H4 (cell line): ENCODE measurements at regions not wholly inside any gene's neighbourhood (a gene's known extent, or its start where the extent isn't known, plus 50 kb on each side); places are given as distances from the start of the nearest gene placed in this dataset.

Experiments
- DNase-seq: peaks from one replicate; pipeline ENCODE4 v3.0.0-alpha.2; 2015; ENCODE audit warnings: low spot score

- DNase-seq: no peak
Observed at GRCh38 chr11:45347348-45348082, 61.4 kb upstream of the SYT13 start.

- DNase-seq: no peak
Observed at GRCh38 chr11:45345491-45345890, 59.4 kb upstream of the SYT13 start.

- DNase-seq: no peak
Observed at GRCh38 chr11:45344028-45344427, 57.9 kb upstream of the SYT13 start.

GRCh38 chr11:45343444-45343843 is 57.3 kb upstream of the SYT13 start:
- DNase-seq: no peak

GRCh38 chr11:45341372-45341771 is 55.2 kb upstream of the SYT13 start:
- no peak for DNase-seq

- peak; percentile 94 for DNase-seq
Observed at GRCh38 chr11:45339729-45340519, 53.8 kb upstream of the SYT13 start.

- DNase-seq: no peak
Observed at GRCh38 chr11:45337583-45338360, 51.6 kb upstream of the SYT13 start.

GRCh38 chr11:45336136-45336535 is 50.0 kb upstream of the SYT13 start:
- DNase-seq: no peak
